Stimulated activated CD8-positive, alpha-beta memory T cell treated with anti-CD3 and anti-CD28 coated beads, Interleukin-12 subunit alpha, Interleukin-12 subunit beta, amount 100 ng/mL, for 24 hours (primary cell): ENCODE measurements at regions not wholly inside any gene's neighbourhood (a gene's known extent, or its start where the extent isn't known, plus 50 kb on each side); places are given as distances from the start of the nearest gene placed in this dataset.

Source experiments
- DNase-seq: peaks from one replicate; pipeline ENCODE4 v3.0.0-alpha.2; 2020; ENCODE audit errors: extremely low read depth

GRCh38 chr10:25661632-25662031, 272.4 kb upstream of the MYO3A start:
- no peak for DNase-seq

- DNase-seq, result no peak
Measured at GRCh38 chr10:25666276-25666675, 267.8 kb upstream of the MYO3A start.

- no peak for DNase-seq
Measured at GRCh38 chr10:25675204-25675603, 258.8 kb upstream of the MYO3A start.

- DNase-seq, result no peak
Measured at GRCh38 chr10:25675615-25676014, 258.4 kb upstream of the MYO3A start.

- no peak for DNase-seq
Measured at GRCh38 chr10:25678220-25678619, 255.8 kb upstream of the MYO3A start.

- DNase-seq, result no peak
Measured at GRCh38 chr10:25678666-25679065, 255.4 kb upstream of the MYO3A start.

GRCh38 chr10:25682203-25682851, 251.7 kb upstream of the MYO3A start:
- DNase-seq, result no peak

GRCh38 chr10:25683344-25683743, 250.7 kb upstream of the MYO3A start:
- DNase-seq, result no peak

GRCh38 chr10:25687521-25687920, 246.5 kb upstream of the MYO3A start:
- no peak for DNase-seq

- no peak for DNase-seq
Measured at GRCh38 chr10:25689346-25690100, 244.5 kb upstream of the MYO3A start.

- no peak for DNase-seq
Measured at GRCh38 chr10:25692761-25693160, 241.3 kb upstream of the MYO3A start.

GRCh38 chr10:25694206-25694933, 239.7 kb upstream of the MYO3A start:
- no peak for DNase-seq

- no peak for DNase-seq
Measured at GRCh38 chr10:25694971-25695370, 239.1 kb upstream of the MYO3A start.

- DNase-seq, result no peak
Measured at GRCh38 chr10:25695586-25695985, 238.4 kb upstream of the MYO3A start.

GRCh38 chr10:25696013-25696708, 237.9 kb upstream of the MYO3A start:
- DNase-seq, result no peak

- DNase-seq, result no peak
Measured at GRCh38 chr10:25697412-25697811, 236.6 kb upstream of the MYO3A start.

- no peak for DNase-seq
Measured at GRCh38 chr10:25698638-25699037, 235.4 kb upstream of the MYO3A start.

GRCh38 chr10:25699631-25700030, 234.4 kb upstream of the MYO3A start:
- DNase-seq, result no peak

GRCh38 chr10:25701652-25702051, 232.4 kb upstream of the MYO3A start:
- no peak for DNase-seq

GRCh38 chr10:25704622-25705021, 229.4 kb upstream of the MYO3A start:
- DNase-seq, result no peak

- no peak for DNase-seq
Measured at GRCh38 chr10:25707572-25707971, 226.5 kb upstream of the MYO3A start.

- DNase-seq, result no peak
Measured at GRCh38 chr10:25707976-25708671, 225.9 kb upstream of the MYO3A start.
